CD14-positive monocyte (primary cell): ENCODE measurements at regions not wholly inside any gene's neighbourhood (a gene's known extent, or its start where the extent isn't known, plus 50 kb on each side); places are given as distances from the start of the nearest gene placed in this dataset.

Source experiments
- DNase-seq, 3 donors: peaks; one replicate each; pipeline ENCODE4 v3.0.0-alpha.2; 2011 to 2022
- H2AFZ ChIP-seq: 2 replicates; pipeline ENCODE4 v1.6.0; 2012; ENCODE audit warnings: mild to moderate bottlenecking, low read depth, low read length, inconsistent platforms; ENCODE audit not compliant: insufficient read depth, poor library complexity, severe bottlenecking
- H3K27ac ChIP-seq, 2 donors: 1 replicate in 1 of 2; 2 replicates in 1 of 2; pipeline ENCODE4 v1.5.1; 2012 to 2013; ENCODE audit warnings: low read length in 2 of 2, control low read depth in 1 of 2, inconsistent platforms in 1 of 2, low read depth in 1 of 2, mild to moderate bottlenecking in 1 of 2
- H3K27me3 ChIP-seq, 2 donors: one replicate each; pipeline versions ENCODE4 v1.6.0 to v1.6.1; 2011 to 2013; ENCODE audit warnings: low read length in 2 of 2; ENCODE audit not compliant: control insufficient read depth in 2 of 2, insufficient read depth in 2 of 2
- H3K36me3 ChIP-seq, 2 donors: replicated peaks in 1 of 2; 1 replicate in 1 of 2; 2 replicates in 1 of 2; pipeline versions ENCODE4 v1.5.1 to v1.6.1; 2012 to 2013; ENCODE audit warnings: low read length in 2 of 2, control low read depth in 1 of 2, inconsistent platforms in 1 of 2, mild to moderate bottlenecking in 1 of 2; ENCODE audit not compliant: insufficient read depth in 2 of 2, control insufficient read depth in 1 of 2
- H3K4me1 ChIP-seq, 2 donors: 1 replicate in 1 of 2; 2 replicates in 1 of 2; pipeline versions ENCODE4 v1.5.1 to v1.6.1; 2012 to 2013; ENCODE audit warnings: low read length in 2 of 2, control low read depth in 1 of 2, inconsistent platforms in 1 of 2, mild to moderate bottlenecking in 1 of 2, moderate library complexity in 1 of 2; ENCODE audit not compliant: insufficient read depth in 2 of 2, control insufficient read depth in 1 of 2
- H3K4me2 ChIP-seq: replicated peaks from 2 replicates; pipeline ENCODE3; 2012; ENCODE audit warnings: low read length, moderate library complexity, mild to moderate bottlenecking; ENCODE audit not compliant: poor library complexity, severe bottlenecking; ENCODE audit errors: extremely low read depth
- H3K4me3 ChIP-seq, 3 experiments: fragments of 200-600 bp in 1 of 3; sonication (generic) in 1 of 3; replicated peaks in 1 of 3; 1 replicate in 2 of 3; 2 replicates in 1 of 3; pipeline ENCODE4 v1.5.1; 2011 to 2013; ENCODE audit warnings: low read length in 3 of 3, mild to moderate bottlenecking in 3 of 3, control low read depth in 2 of 3, low read depth in 2 of 3, inconsistent platforms in 1 of 3, moderate library complexity in 1 of 3
- H3K79me2 ChIP-seq: 2 replicates; pipeline ENCODE4 v1.6.0; 2012; ENCODE audit warnings: mild to moderate bottlenecking, control low read depth, inconsistent platforms, low read length, moderate library complexity; ENCODE audit not compliant: insufficient read depth
- H3K9ac ChIP-seq: 2 replicates; pipeline ENCODE4 v1.6.0; 2017; ENCODE audit warnings: low read length, mild to moderate bottlenecking; ENCODE audit not compliant: insufficient read depth, poor library complexity, severe bottlenecking
- H3K9me3 ChIP-seq, 2 donors: replicated peaks in 1 of 2; 1 replicate in 1 of 2; 2 replicates in 1 of 2; pipeline versions ENCODE4 v1.5.1 to v1.6.1; 2012 to 2013; ENCODE audit warnings: low read length in 2 of 2, control low read depth in 1 of 2; ENCODE audit not compliant: control insufficient read depth in 1 of 2, insufficient read depth in 1 of 2
- H4K20me1 ChIP-seq: 2 replicates; pipeline ENCODE4 v1.6.0; 2012; ENCODE audit warnings: mild to moderate bottlenecking, low read length, control low read depth, moderate library complexity; ENCODE audit not compliant: insufficient read depth
- H3K27ac Mint-ChIP-seq, 7 donors: one replicate each; pipeline ENCODE4 v1.8.0; 2020; ENCODE audit warnings: mild to moderate bottlenecking in 7 of 7, mixed read lengths in 7 of 7, moderate library complexity in 6 of 7, inconsistent platforms in 2 of 7
- H3K27me3 Mint-ChIP-seq, 3 donors: one replicate each; pipeline ENCODE4 v1.8.0; 2021 to 2022; ENCODE audit warnings: low read depth in 3 of 3, mild to moderate bottlenecking in 3 of 3, mixed read lengths in 3 of 3, moderate library complexity in 3 of 3, inconsistent platforms in 1 of 3
- H3K36me3 Mint-ChIP-seq, 2 donors: one replicate each; pipeline ENCODE4 v1.8.0; 2020; ENCODE audit warnings: mixed read lengths in 2 of 2, inconsistent platforms in 1 of 2, mild to moderate bottlenecking in 1 of 2
- H3K4me1 Mint-ChIP-seq: one replicate; pipeline ENCODE4 v1.8.0; 2020; ENCODE audit warnings: mild to moderate bottlenecking, mixed read lengths
- H3K4me3 Mint-ChIP-seq, 2 donors: one replicate each; pipeline ENCODE4 v1.8.0; 2020; ENCODE audit warnings: mild to moderate bottlenecking in 2 of 2, mixed read lengths in 2 of 2, moderate library complexity in 1 of 2
- H3K9me3 Mint-ChIP-seq, 7 donors: one replicate each; pipeline ENCODE4 v1.8.0; 2020 to 2022; ENCODE audit warnings: mixed read lengths in 7 of 7, mild to moderate bottlenecking in 6 of 7, moderate library complexity in 6 of 7, inconsistent platforms in 2 of 7
- CTCF ChIP-seq: fragments of 200-600 bp; IDR thresholded peaks from one replicate; pipeline ENCODE4 v1.8.0; 2022; ENCODE audit warnings: antibody characterized with exemption, mild to moderate bottlenecking
- WGBS: methylation state at CpG from one replicate; pipeline ENCODE4 v1.1.5; 2013; ENCODE audit warnings: missing lambda C conversion rate; ENCODE audit not compliant: insufficient coverage; 5-methylcytosine and 5-hydroxymethylcytosine counted together
- intact Hi-C, 2 donors: fragments of 100-400 bp; cut with micrococcal nuclease; formaldehyde crosslinking; loops; one replicate each; pipeline versions ENCODE4 v1.15.0 to v1.15.1; 2023

GRCh38 chr15:95897651-95898050, 432.8 kb upstream of the NR2F2 start:
- Histone ChIP-seq H3K9me3 (no peaks in the 10 kb centered on the region), H3K27me3 (no peaks in the 10 kb centered on the region), H3K9ac (no peak overlapping the region), H3K4me1 (no peaks in the 10 kb centered on the region), H3K4me3 (no peak overlapping the region), H4K20me1 (no peaks in the 10 kb centered on the region), H3K4me2 (no peak overlapping the region), H2AFZ (no peak overlapping the region), H3K79me2 (no peaks in the 10 kb centered on the region), H3K27ac (no peak overlapping the region), H3K36me3 (no peaks in the 10 kb centered on the region)
- peaks cover 0 to 2% (median 0%) of the 10 kb centered on the region in 3 donors for H3K27me3 Mint-ChIP-seq
- H3K36me3 Mint-ChIP-seq: no peaks in the 10 kb centered on the region
- no peak overlapping the region for H3K4me3 Mint-ChIP-seq
- TF ChIP-seq CTCF: no peak
- no peaks in the 10 kb centered on the region for H3K4me1 Mint-ChIP-seq
- no CpG with 5 or more reads among the region's 2 CpGs for WGBS
- peaks cover 0 to 2% (median 0%) of the 10 kb centered on the region in 7 donors for H3K9me3 Mint-ChIP-seq
- DNase-seq: no peak
- H3K27ac Mint-ChIP-seq: no peak overlapping the region
- intact Hi-C loops: no loop called here

GRCh38 chr15:95898761-95899160, 431.7 kb upstream of the NR2F2 start:
- no peak overlapping the region for H3K4me3 Mint-ChIP-seq
- peaks cover 0 to 2% (median 0%) of the 10 kb centered on the region in 7 donors for H3K9me3 Mint-ChIP-seq
- DNase-seq: no peak
- Histone ChIP-seq H3K9ac (no peak overlapping the region), H2AFZ (no peak overlapping the region), H4K20me1 (no peaks in the 10 kb centered on the region), H3K27ac (no peak overlapping the region), H3K4me3 (no peak overlapping the region), H3K9me3 (no peaks in the 10 kb centered on the region), H3K4me2 (no peak overlapping the region), H3K4me1 (no peaks in the 10 kb centered on the region), H3K27me3 (no peaks in the 10 kb centered on the region), H3K79me2 (no peaks in the 10 kb centered on the region), H3K36me3 (no peaks in the 10 kb centered on the region)
- H3K4me1 Mint-ChIP-seq: no peaks in the 10 kb centered on the region
- no peak overlapping the region for H3K27ac Mint-ChIP-seq
- intact Hi-C loops: no loop called here
- TF ChIP-seq CTCF: no peak
- H3K36me3 Mint-ChIP-seq: no peaks in the 10 kb centered on the region
- H3K27me3 Mint-ChIP-seq: peaks cover 0 to 2% (median 0%) of the 10 kb centered on the region in 3 donors
- 100% methylated on average over 1 of the region's 1 CpG for WGBS
